ENCODE measurements at regions not wholly inside any gene's neighbourhood (a gene's known extent, or its start where the extent isn't known, plus 50 kb on each side); places are given as distances from the start of the nearest gene placed in this dataset.

DNA sequence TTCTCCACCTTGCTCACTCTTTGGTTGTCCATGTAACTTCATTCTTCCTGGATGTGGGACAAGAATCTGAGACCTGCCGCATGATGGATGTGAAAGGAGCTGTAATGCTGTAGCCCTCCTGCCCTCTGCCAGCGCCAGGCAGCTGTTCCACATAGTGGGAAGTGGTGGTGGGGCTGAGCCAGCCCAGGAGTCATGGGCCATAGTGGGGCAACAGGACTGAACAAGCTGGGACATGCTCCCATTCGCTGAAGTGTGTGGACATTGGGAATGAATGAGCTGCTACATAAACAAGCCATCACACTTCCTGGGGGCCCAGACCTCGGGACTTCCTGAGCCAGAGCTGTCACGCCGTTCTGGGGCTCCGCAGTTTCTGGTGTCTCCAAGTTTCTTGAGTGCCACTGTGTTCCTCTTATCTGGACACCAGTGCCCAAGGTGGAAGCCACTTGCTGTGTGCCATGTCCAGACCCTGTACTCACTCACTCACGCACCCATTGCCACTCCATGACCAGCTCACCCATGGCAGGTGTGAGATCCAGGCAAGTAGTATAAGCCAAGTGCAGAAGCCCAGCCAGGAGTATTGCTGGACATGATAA is 624.3 kb upstream of the EPHA6 start:
- DNase-seq = no peak
- H3K4me1 ChIP-seq = no peaks in the 10 kb centered on the region
- TF ChIP-seq POLR2A (IDR thresholded peaks at IDR 0.05) = no peak
- TF ChIP-seq, protein P1, sequence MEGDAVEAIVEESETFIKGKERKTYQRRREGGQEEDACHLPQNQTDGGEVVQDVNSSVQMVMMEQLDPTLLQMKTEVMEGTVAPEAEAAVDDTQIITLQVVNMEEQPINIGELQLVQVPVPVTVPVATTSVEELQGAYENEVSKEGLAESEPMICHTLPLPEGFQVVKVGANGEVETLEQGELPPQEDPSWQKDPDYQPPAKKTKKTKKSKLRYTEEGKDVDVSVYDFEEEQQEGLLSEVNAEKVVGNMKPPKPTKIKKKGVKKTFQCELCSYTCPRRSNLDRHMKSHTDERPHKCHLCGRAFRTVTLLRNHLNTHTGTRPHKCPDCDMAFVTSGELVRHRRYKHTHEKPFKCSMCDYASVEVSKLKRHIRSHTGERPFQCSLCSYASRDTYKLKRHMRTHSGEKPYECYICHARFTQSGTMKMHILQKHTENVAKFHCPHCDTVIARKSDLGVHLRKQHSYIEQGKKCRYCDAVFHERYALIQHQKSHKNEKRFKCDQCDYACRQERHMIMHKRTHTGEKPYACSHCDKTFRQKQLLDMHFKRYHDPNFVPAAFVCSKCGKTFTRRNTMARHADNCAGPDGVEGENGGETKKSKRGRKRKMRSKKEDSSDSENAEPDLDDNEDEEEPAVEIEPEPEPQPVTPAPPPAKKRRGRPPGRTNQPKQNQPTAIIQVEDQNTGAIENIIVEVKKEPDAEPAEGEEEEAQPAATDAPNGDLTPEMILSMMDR (IDR thresholded peaks at IDR 0.05) = no peak
- no peaks in the 10 kb centered on the region for H3K27me3 ChIP-seq
- H3K27ac ChIP-seq = no peak overlapping the region
- H3K36me3 ChIP-seq = no peaks in the 10 kb centered on the region
- no peak overlapping the region for H3K4me3 ChIP-seq
- H3K9me3 ChIP-seq = no peaks in the 10 kb centered on the region

DNA sequence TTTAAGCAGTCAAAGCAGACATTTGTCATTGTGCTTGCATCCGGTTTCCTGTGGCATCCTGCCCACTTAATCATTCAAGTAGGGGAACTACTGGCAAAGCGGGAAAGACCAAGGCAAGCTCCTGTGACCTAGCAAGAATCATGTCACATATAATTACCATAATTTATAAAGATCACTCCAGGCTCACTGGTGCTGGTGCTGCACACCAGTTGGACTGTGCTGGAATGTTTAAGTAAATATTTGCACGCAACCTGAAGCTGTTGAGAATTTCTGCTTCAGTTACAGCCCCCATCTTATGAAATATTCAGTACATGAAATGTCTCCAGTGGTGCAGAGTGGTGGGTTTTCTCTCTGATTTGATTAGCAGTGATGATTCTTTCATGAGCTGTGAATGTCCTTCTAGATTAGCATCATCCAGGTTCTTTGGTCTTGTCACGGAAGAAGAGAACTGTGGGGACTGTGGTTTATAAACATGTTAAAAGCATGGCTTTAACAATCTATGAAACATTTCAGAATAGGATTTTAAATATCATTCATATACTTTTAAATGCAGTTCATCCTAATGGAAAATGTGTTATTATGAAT is 621.3 kb upstream of the EPHA6 start:
- no peak for TF ChIP-seq POLR2A (IDR thresholded peaks at IDR 0.05)
- TF ChIP-seq, protein P1 (IDR thresholded peaks at IDR 0.05) = no peak
- Histone ChIP-seq H3K36me3 (no peaks in the 10 kb centered on the region), H3K27me3 (no peaks in the 10 kb centered on the region), H3K9me3 (no peaks in the 10 kb centered on the region), H3K4me3 (no peak overlapping the region), H3K27ac (no peak overlapping the region), H3K4me1 (no peaks in the 10 kb centered on the region)
- no peak for DNase-seq

DNA sequence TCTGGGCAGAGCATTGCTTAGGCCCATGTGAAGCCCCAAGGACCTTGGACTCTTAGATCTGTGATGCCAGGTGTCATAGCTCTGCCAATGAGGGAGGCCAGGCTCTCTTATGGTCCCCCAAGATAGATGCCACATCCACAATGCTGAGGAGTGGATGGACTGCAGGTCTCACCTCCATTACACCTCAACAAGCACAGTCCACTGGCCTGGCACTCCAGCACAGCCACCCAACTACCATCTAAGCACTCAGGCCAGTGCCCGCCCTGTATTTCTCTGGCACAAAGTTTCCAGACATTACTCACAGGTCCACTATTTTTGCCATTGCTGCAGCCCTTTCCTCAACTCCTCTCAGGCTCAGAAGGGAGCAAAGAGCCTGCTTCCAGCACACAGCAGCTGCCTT is 613.5 kb upstream of the EPHA6 start:
- no peaks in the 10 kb centered on the region for H3K27me3 ChIP-seq
- no peak for TF ChIP-seq POLR2A (IDR thresholded peaks at IDR 0.05)
- TF ChIP-seq, protein P1 (IDR thresholded peaks at IDR 0.05) = no peak
- no peaks in the 10 kb centered on the region for H3K4me1 ChIP-seq
- no peak for DNase-seq
- no peak overlapping the region for H3K4me3 ChIP-seq
- no peaks in the 10 kb centered on the region for H3K9me3 ChIP-seq
- H3K36me3 ChIP-seq = no peaks in the 10 kb centered on the region
- no peak overlapping the region for H3K27ac ChIP-seq

DNA sequence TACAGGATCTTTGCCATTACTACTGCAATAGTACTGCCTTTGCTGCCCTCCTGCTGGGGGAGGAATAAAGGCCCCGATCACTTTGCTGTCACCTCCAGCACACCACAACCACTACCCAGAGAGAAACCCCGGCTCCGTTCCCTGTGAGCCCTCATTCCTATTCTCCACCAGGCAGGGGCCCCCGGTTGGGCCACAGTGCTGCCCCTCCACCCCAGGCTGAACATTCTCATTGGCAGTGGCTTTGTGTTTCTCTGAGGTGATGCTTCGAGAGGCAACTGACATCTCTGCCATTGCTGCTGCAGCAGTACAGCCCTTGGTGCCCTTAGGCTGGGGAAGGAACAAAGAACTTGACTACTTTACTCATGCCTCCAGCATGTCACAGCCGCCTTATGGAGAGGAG is 612.9 kb upstream of the EPHA6 start:
- Histone ChIP-seq H3K9me3 (no peaks in the 10 kb centered on the region), H3K4me1 (no peaks in the 10 kb centered on the region), H3K36me3 (no peaks in the 10 kb centered on the region), H3K4me3 (no peak overlapping the region), H3K27ac (no peak overlapping the region), H3K27me3 (no peaks in the 10 kb centered on the region)
- peak in 1 of 3 donors; percentile 33 for DNase-seq
- TF ChIP-seq POLR2A (IDR thresholded peaks at IDR 0.05) = no peak
- TF ChIP-seq, protein P1 (IDR thresholded peaks at IDR 0.05) = no peak

DNA sequence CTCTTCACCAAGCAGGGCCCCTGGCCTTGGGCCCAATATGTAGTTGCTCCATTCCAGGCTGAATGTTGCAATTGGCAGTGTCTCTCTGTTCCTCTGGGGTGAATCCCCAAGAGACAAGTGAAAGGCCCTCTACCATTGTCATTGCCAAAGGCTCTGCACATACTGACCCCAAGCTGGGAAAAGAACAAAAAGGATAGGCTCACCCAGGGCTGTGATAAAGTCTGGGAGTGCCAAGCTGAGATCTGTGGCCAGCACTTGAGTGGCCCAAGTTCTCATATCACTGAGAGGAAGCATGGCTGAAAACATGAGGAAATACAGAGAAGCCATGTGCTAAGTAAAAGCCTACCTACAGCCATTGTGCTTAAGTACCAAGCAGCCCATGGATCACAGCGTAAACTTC is 612.2 kb upstream of the EPHA6 start:
- no peak overlapping the region for H3K27ac ChIP-seq
- no peak for DNase-seq
- H3K4me1 ChIP-seq = no peaks in the 10 kb centered on the region
- no peaks in the 10 kb centered on the region for H3K9me3 ChIP-seq
- H3K27me3 ChIP-seq = no peaks in the 10 kb centered on the region
- no peak overlapping the region for H3K4me3 ChIP-seq
- no peaks in the 10 kb centered on the region for H3K36me3 ChIP-seq
- TF ChIP-seq, protein P1 (IDR thresholded peaks at IDR 0.05) = no peak
- no peak for TF ChIP-seq POLR2A (IDR thresholded peaks at IDR 0.05)

Data from Peyer's patch (tissue), 4 donors.